Panc1 (cell line): ENCODE measurements at regions not wholly inside any gene's neighbourhood (a gene's known extent, or its start where the extent isn't known, plus 50 kb on each side); places are given as distances from the start of the nearest gene placed in this dataset.

Experiments
- CTCF ChIP-seq: fragments of 450-650 bp; IDR thresholded peaks from 2 replicates; pipeline ENCODE4 v1.5.1; 2017; ENCODE audit warnings: mild to moderate bottlenecking
- POLR2AphosphoS5 ChIP-seq: IDR thresholded peaks from 2 replicates; pipeline ENCODE4 v1.6.1; 2012; ENCODE audit warnings: mild to moderate bottlenecking, low read depth, low read length, moderate library complexity
- REST ChIP-seq, 2 experiments: IDR thresholded peaks; 2 replicates each; pipeline ENCODE4 v1.6.1; 2011 to 2012; ENCODE audit warnings: low read depth in 2 of 2, control low read depth in 1 of 2, low read length in 1 of 2, mild to moderate bottlenecking in 1 of 2, moderate library complexity in 1 of 2; ENCODE audit not compliant: insufficient read depth in 1 of 2
- SIN3A ChIP-seq: IDR thresholded peaks from 2 replicates; pipeline ENCODE4 v1.6.1; 2012; ENCODE audit warnings: low read depth, mild to moderate bottlenecking, low read length, moderate library complexity, borderline replicate concordance; ENCODE audit not compliant: insufficient read depth
- TCF7L2 ChIP-seq: IDR thresholded peaks from 2 replicates; pipeline ENCODE4 v1.6.1; 2011; ENCODE audit warnings: mild to moderate bottlenecking, low read depth, low read length, inconsistent platforms

GRCh38 chr7:34493752-34494151 is 164.3 kb upstream of the NPSR1 start:
- TF ChIP-seq SIN3A, result no peak
- no peak for TF ChIP-seq CTCF
- no peak for TF ChIP-seq POLR2AphosphoS5
- TF ChIP-seq REST (IDR thresholded peaks at IDR 0.05; ENCODE audit: insufficient read depth in 1 of 2, low read depth in 2 of 2, low read length in 1 of 2), result no peak
- no peak for TF ChIP-seq TCF7L2
